ENCODE measurements at regions not wholly inside any gene's neighbourhood (a gene's known extent, or its start where the extent isn't known, plus 50 kb on each side); places are given as distances from the start of the nearest gene placed in this dataset.
"Not testable (repeated sequence)": the region's sequence is repeated elsewhere in the genome, so short reads cannot be mapped to it uniquely, and the experiment has no call there.

DNA sequence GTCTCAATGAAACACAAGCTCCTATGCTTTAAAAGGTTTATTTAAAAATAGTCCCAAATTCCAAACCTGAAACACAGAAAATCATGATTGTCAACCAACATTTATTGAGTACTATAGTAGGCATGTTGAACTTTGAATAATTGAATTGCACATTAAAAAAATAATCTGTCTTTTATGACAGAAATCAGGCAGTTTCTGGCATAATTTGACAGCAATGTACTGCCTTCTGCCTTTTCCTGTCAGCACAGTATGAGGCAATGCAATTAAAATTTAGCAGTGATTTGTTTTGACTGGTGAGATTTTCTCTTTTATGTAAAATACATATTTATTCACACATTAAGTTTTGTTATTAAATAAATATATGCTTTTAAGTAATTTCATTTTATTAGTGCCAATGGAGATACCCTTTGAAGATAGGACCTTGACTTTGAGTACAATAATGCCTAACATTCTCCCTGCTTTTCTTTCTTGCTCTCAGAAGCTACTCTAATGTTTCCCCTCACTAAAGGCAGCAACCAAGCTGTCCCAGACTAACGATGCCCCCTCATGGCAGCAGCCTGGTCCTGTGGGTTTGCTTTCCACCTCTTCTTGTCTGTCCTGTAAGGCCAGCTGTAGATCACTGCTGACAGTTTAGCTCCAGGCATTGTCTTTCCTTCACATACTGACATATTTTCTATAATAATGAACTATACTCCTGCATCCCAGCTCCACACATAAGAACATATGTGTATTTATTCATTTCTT is 346.7 kb downstream of the IL20RB start:
- no peak for DNase-seq

- DNase-seq, result no peak
These were observed 366.3 kb downstream of the IL20RB start for GRCh38 chr3:137324114-137324513.

- DNase-seq, result no peak
These were observed 367.4 kb downstream of the IL20RB start for GRCh38 chr3:137325170-137325569.

DNA sequence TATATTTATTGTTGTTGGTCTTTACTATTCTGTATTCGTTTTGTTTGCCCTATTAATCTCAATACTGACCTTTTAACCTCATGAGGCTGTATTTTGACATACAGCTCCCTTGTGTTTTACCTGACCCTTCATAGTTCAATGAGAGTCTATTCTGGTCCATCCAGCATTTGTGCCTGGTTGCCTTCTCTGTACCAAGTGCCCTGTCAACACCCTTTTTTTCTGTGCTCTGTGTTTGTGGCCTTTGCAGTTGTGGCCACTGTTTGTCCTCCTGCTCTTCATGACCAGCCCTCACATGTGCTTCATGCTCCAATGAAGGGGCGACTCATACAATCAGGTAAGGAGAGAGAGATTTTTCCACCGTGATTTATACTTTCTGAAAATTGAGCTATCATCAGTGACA is 368.2 kb downstream of the IL20RB start:
- no peak for DNase-seq

DNA sequence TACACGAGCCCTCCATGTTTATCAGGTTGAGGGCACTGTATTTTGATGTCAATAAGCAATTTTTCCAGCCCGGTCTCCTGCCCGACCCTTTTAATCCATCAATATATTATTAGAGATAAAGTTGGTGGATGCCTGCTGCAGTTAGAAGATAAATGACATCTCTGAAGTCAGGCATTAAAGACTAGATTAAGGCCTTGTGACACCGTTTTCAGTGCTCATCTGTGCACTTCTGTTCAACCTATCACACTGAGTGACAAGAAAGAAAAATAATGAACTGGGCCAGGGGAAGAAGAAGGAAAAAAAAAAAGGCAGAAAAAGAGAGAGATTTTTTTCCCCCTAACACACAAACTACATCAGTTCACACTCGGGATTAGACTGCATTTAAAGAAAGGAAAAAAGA is 371.8 kb downstream of the IL20RB start:
- DNase-seq, result no peak

- DNase-seq, result no peak
These were observed 372.5 kb downstream of the IL20RB start for GRCh38 chr3:137330246-137330645.

DNA sequence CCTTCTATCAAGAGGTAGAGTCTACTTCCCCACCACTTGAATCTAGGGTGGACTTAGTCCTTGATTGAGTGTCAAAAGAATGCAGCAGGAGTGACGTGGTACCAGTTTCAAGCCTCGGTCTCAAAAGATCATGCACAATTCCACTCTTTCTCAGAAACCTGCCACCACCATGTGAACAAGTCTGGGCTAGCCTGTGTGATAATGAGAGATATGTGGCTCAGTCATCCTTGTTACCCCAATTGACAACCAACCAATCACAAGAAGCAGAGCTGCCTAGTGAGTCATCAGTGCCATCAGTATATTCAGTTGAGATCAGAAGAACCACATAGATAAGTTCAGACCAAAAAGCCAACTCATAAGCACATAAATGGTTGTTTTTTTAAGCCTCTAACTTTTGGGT is 374.5 kb downstream of the IL20RB start:
- DNase-seq, result no peak

GRCh38 chr3:137335478-137335877 is 377.7 kb downstream of the IL20RB start:
- no peak for DNase-seq

DNA sequence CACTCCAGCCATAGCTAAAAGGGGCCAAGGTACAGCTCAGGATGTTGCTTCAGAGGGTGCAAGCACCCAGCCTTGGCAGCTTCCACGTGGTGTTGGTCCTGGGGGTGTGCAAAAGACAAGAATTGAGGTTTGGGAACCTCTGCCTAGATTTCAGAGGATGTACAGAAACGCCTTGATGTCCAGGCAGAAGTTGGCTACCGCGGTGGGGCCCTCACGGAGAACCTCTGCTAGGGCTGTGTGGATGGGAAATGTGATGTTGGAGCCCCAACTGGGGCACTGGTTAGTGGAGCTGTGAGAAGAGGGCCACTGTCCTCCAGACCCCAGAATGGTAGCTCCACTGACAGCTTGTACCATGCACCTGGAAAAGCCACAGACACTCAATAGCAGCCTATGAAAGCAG is 380.6 kb downstream of the IL20RB start:
- DNase-seq, result not testable (repeated sequence)

- no peak for DNase-seq
These were observed 385.5 kb downstream of the IL20RB start for GRCh38 chr3:137343283-137343682.

GRCh38 chr3:137347132-137347531 is 389.3 kb downstream of the IL20RB start:
- DNase-seq, result no peak

DNA sequence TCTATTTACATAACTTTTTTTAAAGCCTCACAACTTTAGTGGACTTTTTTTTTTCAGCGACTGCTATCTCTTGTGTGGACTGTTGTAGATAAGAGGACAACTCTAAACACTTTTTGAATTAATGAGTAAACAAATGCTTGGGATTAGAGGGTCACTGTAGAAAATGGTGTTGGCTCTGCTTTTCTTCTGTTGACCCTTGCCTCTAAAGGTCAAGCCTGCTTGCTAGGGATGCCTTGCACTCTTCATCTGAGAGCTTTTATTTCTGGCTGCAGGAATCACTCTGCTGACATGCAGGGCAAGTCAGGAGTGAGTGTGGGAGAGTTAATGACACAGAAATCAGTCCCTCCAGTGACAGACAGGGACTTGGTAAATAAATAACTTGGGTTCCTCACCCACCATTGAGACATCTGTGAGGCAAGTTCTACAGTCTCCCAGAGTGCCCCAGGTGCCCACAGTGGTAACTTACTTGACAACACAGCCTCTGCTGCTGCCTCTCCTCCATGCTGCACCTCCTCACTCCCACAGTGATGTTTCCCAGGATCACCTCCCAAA is 390.1 kb downstream of the IL20RB start:
- no peak for DNase-seq

DNA sequence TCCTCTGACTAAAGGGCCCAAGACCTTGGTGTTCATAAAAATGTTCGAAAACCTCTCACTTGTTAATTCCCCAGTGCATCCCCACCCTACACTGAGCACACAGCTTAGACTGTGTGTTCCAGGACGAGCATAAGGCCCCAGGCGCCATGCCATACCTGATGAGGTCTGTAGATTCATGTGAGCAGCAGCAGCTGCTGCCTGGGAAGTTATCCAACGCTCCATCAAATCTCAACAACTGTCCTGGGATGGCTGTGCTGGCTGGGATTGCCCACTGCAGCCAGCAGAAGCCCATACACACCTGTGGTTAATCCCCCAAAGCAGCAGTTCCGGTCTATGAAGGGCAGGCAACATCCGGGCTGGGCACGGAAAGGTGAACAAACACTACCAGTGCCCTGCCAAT is 391.2 kb downstream of the IL20RB start:
- DNase-seq, result no peak

GRCh38 chr3:137349557-137350348 is 392.0 kb downstream of the IL20RB start:
- no peak for DNase-seq

DNA sequence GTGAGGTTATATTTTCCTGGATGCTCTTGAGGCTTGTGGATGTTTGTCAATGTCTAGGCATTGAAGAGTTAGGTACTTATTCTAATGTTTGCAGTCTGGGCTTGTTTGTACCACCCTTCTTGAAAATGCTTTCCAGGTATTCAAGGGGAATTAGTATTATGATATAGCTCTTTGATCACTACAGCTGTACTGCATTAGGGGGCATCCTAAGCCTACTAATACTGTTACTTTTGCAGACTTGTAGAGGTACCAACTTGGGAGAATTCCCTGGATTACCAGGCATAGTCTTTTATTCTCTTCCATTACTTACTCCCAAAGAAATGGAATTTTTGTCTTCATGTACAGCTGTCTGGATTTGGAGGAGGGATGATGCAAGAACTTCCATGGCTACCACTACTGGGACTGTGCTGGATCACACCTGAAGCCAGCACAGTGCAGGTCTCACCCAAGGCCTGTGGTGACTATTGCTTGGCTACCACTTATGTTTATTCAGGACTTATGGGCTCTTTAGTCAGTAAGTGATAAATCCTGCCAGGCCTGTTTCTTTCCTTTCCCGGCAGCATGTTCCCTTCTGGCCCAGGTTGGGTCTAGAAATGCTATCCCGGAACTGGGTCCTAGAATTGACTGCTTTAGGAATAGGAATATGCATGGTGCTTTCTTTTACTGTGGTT is 402.9 kb downstream of the IL20RB start:
- DNase-seq, result no peak

DNA sequence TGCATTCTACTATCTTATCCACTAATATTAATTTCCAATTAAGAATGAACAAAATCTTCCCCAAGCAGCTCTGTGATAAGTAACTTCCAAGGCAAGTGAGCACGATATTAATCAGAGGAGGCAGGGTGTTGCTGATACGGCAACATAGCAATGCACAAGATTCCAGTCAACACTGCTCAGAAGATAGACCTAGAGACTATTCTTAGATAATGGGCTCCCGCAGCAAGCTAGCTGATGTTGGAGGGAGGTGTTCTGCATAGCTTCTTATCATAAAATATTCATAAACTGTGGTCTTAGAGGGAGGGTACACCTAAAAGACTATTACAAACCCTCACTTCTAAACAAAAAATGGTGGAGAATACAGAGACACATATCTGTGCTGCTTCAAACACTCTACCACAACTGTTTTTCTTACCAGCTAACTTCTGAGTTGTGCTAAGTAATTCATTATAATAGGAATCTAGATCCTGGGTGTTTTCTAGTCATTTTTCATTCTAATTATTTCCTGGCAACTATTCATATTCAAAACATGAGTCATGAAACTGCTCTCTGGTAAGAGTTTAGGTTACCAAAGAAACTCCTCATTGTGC is 382.0 kb upstream of the SOX14 start:
- no peak for DNase-seq

- no peak for DNase-seq
These were observed 378.2 kb upstream of the SOX14 start for GRCh38 chr3:137385922-137386321.

DNA sequence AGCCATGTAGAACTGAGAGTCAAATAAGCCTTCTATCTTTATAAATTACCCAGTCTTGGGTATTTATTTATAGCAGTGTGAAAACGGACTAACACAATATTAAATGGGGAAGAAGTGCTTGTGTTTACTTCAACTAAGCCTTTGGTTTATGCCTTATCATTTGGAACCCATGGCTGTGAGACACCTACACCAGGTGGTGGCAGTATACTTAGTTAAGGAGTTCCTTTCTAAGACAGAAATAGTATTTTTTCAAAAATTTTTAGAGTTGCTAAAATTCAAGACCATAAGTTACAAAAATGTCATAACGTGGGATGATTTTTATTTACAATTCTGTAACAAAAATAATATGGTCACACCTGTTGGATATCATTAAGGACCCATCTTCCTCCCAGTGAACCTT is 354.5 kb upstream of the SOX14 start:
- DNase-seq, result no peak

DNA sequence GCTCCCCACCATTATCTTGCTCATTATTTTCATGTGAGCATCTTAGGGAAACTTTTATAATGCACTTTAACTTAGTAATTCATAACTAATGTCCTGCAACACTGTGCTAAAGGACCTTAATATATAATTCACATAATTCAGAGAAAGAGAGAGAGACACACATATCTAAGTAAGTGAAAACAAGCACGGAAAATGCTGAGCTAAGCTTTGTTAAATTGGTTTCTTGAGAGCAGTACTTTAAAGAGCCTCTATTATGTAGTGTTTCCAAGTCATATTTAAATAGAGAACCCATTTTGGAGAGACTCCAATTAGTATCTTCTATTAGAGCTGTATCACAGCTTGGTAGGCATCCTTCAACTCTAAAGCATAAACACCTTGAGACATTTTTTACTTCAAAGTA is 354.1 kb upstream of the SOX14 start:
- DNase-seq, result no peak

- no peak for DNase-seq
These were observed 343.7 kb upstream of the SOX14 start for GRCh38 chr3:137420198-137420995.

DNA sequence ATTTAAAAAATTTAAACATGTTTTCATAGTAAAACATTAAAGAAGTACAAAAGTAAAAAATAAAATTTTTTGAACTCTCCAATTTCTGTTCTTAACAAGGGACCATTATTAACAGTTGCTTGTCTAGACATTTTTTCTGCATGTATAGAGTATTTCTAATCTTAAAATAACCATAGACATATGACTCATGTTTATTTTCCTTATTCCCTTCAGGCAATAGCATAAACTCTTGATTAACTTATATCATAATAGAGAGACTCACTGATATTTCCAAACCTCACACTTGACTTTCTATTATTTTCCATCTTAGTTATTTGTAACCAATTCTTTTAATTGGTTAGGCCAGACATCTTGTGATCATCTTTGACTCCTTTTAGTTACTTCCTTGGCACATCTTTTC is 325.6 kb upstream of the SOX14 start:
- DNase-seq, result no peak

- DNase-seq, result no peak
These were observed 303.2 kb upstream of the SOX14 start for GRCh38 chr3:137460944-137461343.

Measured in fibroblast of skin of abdomen (primary cell).